HEK293T (cell line): ENCODE measurements at regions not wholly inside any gene's neighbourhood (a gene's known extent, or its start where the extent isn't known, plus 50 kb on each side); places are given as distances from the start of the nearest gene placed in this dataset.

ENCODE experiments used
- CTCF ChIA-PET: fragments of 350-600 bp; formaldehyde crosslinking; extraction: SDS; loops from one replicate; lab custom pipeline; 2021; ENCODE audit warnings: antibody characterized with exemption, inconsistent platforms; lab: Yijun Ruan, JAX
- POLR2A ChIA-PET: fragments of 350-600 bp; formaldehyde crosslinking; extraction: SDS; loops from one replicate; lab custom pipeline; 2020; ENCODE audit warnings: antibody characterized with exemption, inconsistent platforms; lab: Yijun Ruan, JAX
- DNase-seq: peaks from one replicate; pipeline ENCODE4 v3.0.0; 2012; ENCODE audit warnings: mixed read lengths; ENCODE audit errors: extremely low spot score
- ARNT ChIP-seq: fragments of 450-650 bp; IDR thresholded peaks from 2 replicates; pipeline ENCODE4 v1.6.1; 2017; ENCODE audit warnings: mild to moderate bottlenecking
- BHLHE40 ChIP-seq: fragments of 450-650 bp; IDR thresholded peaks from 2 replicates; pipeline ENCODE4 v1.6.1; 2016; ENCODE audit warnings: mild to moderate bottlenecking, moderate library complexity, borderline replicate concordance
- CTBP1 ChIP-seq: fragments of 450-650 bp; IDR thresholded peaks from 2 replicates; pipeline ENCODE4 v1.6.1; 2016; ENCODE audit warnings: borderline replicate concordance
- ELF4 ChIP-seq: fragments of 450-650 bp; IDR thresholded peaks from 2 replicates; pipeline ENCODE4 v1.6.1; 2017; ENCODE audit warnings: antibody characterized with exemption
- FOXA1 ChIP-seq: fragments of 450-650 bp; IDR thresholded peaks from 2 replicates; pipeline ENCODE4 v1.6.1; 2016; ENCODE audit warnings: mild to moderate bottlenecking
- FOXK2 ChIP-seq: fragments of 450-650 bp; IDR thresholded peaks from 2 replicates; pipeline ENCODE4 v1.6.1; 2016; ENCODE audit warnings: mild to moderate bottlenecking
- FOXM1 ChIP-seq: fragments of 450-650 bp; IDR thresholded peaks from 2 replicates; pipeline ENCODE4 v1.6.1; 2017; ENCODE audit warnings: mild to moderate bottlenecking, borderline replicate concordance
- HDGF ChIP-seq: fragments of 450-650 bp; IDR thresholded peaks from 2 replicates; pipeline ENCODE4 v1.6.1; 2017; ENCODE audit warnings: antibody characterized with exemption, borderline replicate concordance
- L3MBTL2 ChIP-seq: fragments of 450-650 bp; conservative IDR thresholded peaks from 2 replicates; pipeline ENCODE4 v1.6.1; 2016; ENCODE audit warnings: mild to moderate bottlenecking
- LEF1 ChIP-seq: fragments of 450-650 bp; IDR thresholded peaks from 2 replicates; pipeline ENCODE4 v1.6.1; 2017; ENCODE audit warnings: mild to moderate bottlenecking, borderline replicate concordance
- NFRKB ChIP-seq: fragments of 450-650 bp; IDR thresholded peaks from 2 replicates; pipeline ENCODE4 v1.6.1; 2016; ENCODE audit warnings: mild to moderate bottlenecking, moderate library complexity
- PKNOX1 ChIP-seq: fragments of 450-650 bp; IDR thresholded peaks from 2 replicates; pipeline ENCODE4 v1.6.1; 2016
- SP1 ChIP-seq: fragments of 450-650 bp; IDR thresholded peaks from 2 replicates; pipeline ENCODE4 v1.6.1; 2017
- SUZ12 ChIP-seq: fragments of 450-650 bp; IDR thresholded peaks from 2 replicates; pipeline ENCODE4 v1.6.1; 2016; ENCODE audit warnings: mild to moderate bottlenecking
- TARDBP ChIP-seq: fragments of 450-650 bp; IDR thresholded peaks from 2 replicates; pipeline ENCODE4 v1.6.1; 2016
- ZNF384 ChIP-seq: fragments of 450-650 bp; IDR thresholded peaks from 2 replicates; pipeline ENCODE4 v1.6.1; 2016

DNA sequence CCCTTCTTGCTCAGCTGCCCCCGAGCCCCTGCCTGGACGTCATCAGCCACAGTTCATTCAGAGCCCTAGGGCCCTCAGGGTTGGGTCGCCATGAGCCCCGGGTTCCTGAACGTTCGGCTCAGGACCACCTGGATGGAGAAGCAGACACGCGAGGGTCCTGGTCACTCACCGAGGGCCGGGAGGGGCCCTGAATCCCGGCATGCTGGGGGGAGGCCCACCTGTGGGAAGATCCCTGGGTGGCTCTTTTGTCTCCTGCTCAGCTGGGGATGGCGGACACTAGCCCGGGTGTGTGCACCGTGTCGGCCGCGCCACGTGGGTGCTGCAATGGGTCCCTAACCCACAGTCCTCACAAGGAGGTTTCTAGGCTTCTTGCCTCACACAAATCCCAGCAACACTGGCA lies 78.1 kb upstream of the TTC34 start:
- TF ChIP-seq FOXM1 = no peak
- TF ChIP-seq SUZ12 = no peak
- no peak for TF ChIP-seq ARNT
- TF ChIP-seq ELF4 = no peak
- TF ChIP-seq CTBP1 = no peak
- POLR2A ChIA-PET = no interaction called here
- CTCF ChIA-PET = no interaction called here
- no peak for DNase-seq

DNA sequence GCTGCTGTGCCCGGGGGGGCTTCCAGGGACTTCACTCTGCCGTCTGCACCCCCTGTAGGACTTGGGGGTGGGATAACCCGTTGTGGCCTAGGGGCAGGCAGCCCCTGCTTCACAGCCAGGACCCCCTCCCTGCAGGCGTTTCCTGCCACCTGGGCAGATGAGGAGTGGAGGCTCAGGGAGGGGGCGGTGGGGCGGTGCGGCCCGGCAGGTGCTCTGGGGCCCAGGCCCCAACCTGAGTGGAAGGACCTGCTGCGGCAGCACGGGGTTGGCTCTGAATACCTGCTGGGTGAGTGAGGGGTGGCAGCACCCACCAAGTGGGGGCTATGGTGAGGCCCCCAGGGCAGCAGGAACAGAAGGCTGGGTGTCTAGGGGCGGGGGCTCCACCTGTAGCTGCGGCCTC lies 78.6 kb upstream of the TTC34 start:
- DNase-seq = no peak
- ChIA-PET CTCF (no interaction called here), POLR2A (no interaction called here)
- TF ChIP-seq ELF4 (no peak), ZNF384 (no peak), FOXK2 (no peak), BHLHE40 (no peak), FOXM1 (no peak), ARNT (no peak), HDGF (no peak), CTBP1 (no peak), FOXA1 (no peak), SUZ12 (no peak), SP1 (no peak), L3MBTL2 (no peak), PKNOX1 (no peak), LEF1 (no peak), TARDBP (no peak), NFRKB (no peak)

- TF ChIP-seq FOXA1 = no peak
- POLR2A ChIA-PET = no interaction called here
- CTCF ChIA-PET = no interaction called here
- no peak for DNase-seq
These were observed 79.4 kb upstream of the TTC34 start for GRCh38 chr1:2880812-2881295.

GRCh38 chr1:2881556-2881955 lies 80.1 kb upstream of the TTC34 start:
- ChIA-PET CTCF (no interaction called here), POLR2A (no interaction called here)
- no peak for DNase-seq
- TF ChIP-seq PKNOX1 (no peak), FOXK2 (no peak), ELF4 (no peak)

- ChIA-PET POLR2A (no interaction called here), CTCF (no interaction called here)
- TF ChIP-seq PKNOX1 (0 out of 2 replicates have a peak, but pooled peaks have one; percentile 15), ELF4 (no peak), CTBP1 (no peak), L3MBTL2 (no peak), ARNT (no peak), ZNF384 (no peak)
- DNase-seq = peak; percentile 64
These were observed 81.6 kb upstream of the TTC34 start for GRCh38 chr1:2882966-2883696.

DNA sequence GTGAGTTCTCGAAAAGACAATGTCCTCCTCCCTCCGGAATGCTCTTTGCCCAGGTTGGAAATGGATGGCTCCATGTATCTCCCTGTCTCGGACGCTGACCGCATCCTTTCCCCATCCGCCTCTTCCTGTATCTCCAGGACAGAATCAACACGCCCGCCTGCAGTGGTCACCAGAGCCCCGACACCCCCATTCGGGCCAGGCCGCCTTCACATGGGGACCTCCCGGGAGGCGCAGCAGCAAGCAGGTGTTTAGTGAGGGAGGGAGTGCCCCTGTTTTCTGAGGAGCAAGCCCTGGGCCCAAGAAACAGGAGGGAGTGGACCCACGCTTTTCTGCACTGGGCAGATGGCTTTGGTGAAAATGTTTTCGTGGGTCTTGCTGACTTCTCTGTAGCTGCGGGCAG lies 83.5 kb upstream of the TTC34 start:
- ChIA-PET CTCF (no interaction called here), POLR2A (no interaction called here)
- DNase-seq = no peak
- TF ChIP-seq CTBP1 = no peak
- TF ChIP-seq L3MBTL2 = no peak
- TF ChIP-seq ZNF384 = no peak
- TF ChIP-seq SUZ12 = no peak
- TF ChIP-seq BHLHE40 = no peak
- no peak for TF ChIP-seq LEF1
- TF ChIP-seq TARDBP = no peak
- TF ChIP-seq SP1 = no peak
- no peak for TF ChIP-seq FOXK2
- no peak for TF ChIP-seq FOXM1
- no peak for TF ChIP-seq NFRKB
- TF ChIP-seq HDGF = no peak
- TF ChIP-seq PKNOX1 = no peak

- no peak for DNase-seq
- no peak for TF ChIP-seq FOXA1
- no peak for TF ChIP-seq FOXM1
- TF ChIP-seq FOXK2 = no peak
- no peak for TF ChIP-seq CTBP1
- TF ChIP-seq ARNT = no peak
- no peak for TF ChIP-seq SUZ12
- no peak for TF ChIP-seq TARDBP
- TF ChIP-seq BHLHE40 = no peak
- TF ChIP-seq LEF1 = no peak
- TF ChIP-seq NFRKB = no peak
- TF ChIP-seq ZNF384 = no peak
- TF ChIP-seq SP1 = no peak
- no peak for TF ChIP-seq PKNOX1
- no peak for TF ChIP-seq L3MBTL2
- no peak for TF ChIP-seq HDGF
- TF ChIP-seq ELF4 = no peak
- ChIA-PET POLR2A (no interaction called here), CTCF (no interaction called here)
These were observed 85.1 kb upstream of the TTC34 start for GRCh38 chr1:2886631-2887030.
